ENCODE measurements at regions not wholly inside any gene's neighbourhood (a gene's known extent, or its start where the extent isn't known, plus 50 kb on each side); places are given as distances from the start of the nearest gene placed in this dataset.

GRCh38 chr2:126515471-126515870, 140.5 kb upstream of the GYPC start:
- TF ChIP-seq EZH2 (IDR thresholded peaks at IDR 0.05; ENCODE audit: borderline replicate concordance, low read length) (no peak), CTCF (conservative IDR thresholded peaks at IDR 0.05 in 1 of 2, IDR thresholded peaks at IDR 0.05 in 1 of 2; ENCODE audit: extremely low read depth in 1 of 2, insufficient read depth in 1 of 2, low read depth in 1 of 2, low read length in 2 of 2) (no peak)
